ENCODE measurements at regions not wholly inside any gene's neighbourhood (a gene's known extent, or its start where the extent isn't known, plus 50 kb on each side); places are given as distances from the start of the nearest gene placed in this dataset.

DNA sequence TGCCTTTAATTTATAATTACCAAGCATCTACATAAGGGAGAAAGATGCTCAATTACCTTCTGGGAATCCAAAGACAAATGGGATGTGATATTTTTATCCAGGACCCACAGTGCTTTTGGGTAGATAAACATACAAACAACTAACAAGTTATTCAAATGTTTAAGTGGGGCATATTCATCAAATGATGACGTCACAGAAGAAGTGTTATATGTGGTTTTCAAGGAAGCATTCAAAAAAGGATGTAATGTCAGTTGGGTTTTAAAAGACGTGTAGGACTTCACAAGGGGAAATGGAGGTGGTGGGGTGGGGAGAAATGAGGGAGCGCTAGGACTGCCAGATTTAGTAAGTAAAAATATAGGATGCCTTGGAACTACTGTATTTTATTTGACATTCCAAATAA, 915.9 kb downstream of the KCNA4 start:
- TF ChIP-seq HOXA7 (CRISPR knock-in tag; IDR thresholded peaks at IDR 0.05; ENCODE audit: borderline replicate concordance) (no peak), ZNF221 (tag by site-specific recombination; IDR thresholded peaks at IDR 0.05; ENCODE audit: borderline replicate concordance) (no peak), ZNF146 (tag by site-specific recombination; IDR thresholded peaks at IDR 0.05) (no peak), YY1 (tag by site-specific recombination; IDR thresholded peaks at IDR 0.05) (no peak), ZNF274 (IDR thresholded peaks at IDR 0.05; ENCODE audit: low read length) (no peak), ZNF274 (tag by site-specific recombination; IDR thresholded peaks at IDR 0.05; ENCODE audit: borderline replicate concordance) (no peak), ZNF785 (tag by site-specific recombination; IDR thresholded peaks at IDR 0.05) (no peak)
- TF ChIP-seq, protein P1, sequence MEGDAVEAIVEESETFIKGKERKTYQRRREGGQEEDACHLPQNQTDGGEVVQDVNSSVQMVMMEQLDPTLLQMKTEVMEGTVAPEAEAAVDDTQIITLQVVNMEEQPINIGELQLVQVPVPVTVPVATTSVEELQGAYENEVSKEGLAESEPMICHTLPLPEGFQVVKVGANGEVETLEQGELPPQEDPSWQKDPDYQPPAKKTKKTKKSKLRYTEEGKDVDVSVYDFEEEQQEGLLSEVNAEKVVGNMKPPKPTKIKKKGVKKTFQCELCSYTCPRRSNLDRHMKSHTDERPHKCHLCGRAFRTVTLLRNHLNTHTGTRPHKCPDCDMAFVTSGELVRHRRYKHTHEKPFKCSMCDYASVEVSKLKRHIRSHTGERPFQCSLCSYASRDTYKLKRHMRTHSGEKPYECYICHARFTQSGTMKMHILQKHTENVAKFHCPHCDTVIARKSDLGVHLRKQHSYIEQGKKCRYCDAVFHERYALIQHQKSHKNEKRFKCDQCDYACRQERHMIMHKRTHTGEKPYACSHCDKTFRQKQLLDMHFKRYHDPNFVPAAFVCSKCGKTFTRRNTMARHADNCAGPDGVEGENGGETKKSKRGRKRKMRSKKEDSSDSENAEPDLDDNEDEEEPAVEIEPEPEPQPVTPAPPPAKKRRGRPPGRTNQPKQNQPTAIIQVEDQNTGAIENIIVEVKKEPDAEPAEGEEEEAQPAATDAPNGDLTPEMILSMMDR (tag by site-specific recombination; IDR thresholded peaks at IDR 0.05), result no peak
- TF ChIP-seq, protein P2, sequence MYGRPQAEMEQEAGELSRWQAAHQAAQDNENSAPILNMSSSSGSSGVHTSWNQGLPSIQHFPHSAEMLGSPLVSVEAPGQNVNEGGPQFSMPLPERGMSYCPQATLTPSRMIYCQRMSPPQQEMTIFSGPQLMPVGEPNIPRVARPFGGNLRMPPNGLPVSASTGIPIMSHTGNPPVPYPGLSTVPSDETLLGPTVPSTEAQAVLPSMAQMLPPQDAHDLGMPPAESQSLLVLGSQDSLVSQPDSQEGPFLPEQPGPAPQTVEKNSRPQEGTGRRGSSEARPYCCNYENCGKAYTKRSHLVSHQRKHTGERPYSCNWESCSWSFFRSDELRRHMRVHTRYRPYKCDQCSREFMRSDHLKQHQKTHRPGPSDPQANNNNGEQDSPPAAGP (tag by site-specific recombination; IDR thresholded peaks at IDR 0.05), result no peak
- TF ChIP-seq, protein P3, sequence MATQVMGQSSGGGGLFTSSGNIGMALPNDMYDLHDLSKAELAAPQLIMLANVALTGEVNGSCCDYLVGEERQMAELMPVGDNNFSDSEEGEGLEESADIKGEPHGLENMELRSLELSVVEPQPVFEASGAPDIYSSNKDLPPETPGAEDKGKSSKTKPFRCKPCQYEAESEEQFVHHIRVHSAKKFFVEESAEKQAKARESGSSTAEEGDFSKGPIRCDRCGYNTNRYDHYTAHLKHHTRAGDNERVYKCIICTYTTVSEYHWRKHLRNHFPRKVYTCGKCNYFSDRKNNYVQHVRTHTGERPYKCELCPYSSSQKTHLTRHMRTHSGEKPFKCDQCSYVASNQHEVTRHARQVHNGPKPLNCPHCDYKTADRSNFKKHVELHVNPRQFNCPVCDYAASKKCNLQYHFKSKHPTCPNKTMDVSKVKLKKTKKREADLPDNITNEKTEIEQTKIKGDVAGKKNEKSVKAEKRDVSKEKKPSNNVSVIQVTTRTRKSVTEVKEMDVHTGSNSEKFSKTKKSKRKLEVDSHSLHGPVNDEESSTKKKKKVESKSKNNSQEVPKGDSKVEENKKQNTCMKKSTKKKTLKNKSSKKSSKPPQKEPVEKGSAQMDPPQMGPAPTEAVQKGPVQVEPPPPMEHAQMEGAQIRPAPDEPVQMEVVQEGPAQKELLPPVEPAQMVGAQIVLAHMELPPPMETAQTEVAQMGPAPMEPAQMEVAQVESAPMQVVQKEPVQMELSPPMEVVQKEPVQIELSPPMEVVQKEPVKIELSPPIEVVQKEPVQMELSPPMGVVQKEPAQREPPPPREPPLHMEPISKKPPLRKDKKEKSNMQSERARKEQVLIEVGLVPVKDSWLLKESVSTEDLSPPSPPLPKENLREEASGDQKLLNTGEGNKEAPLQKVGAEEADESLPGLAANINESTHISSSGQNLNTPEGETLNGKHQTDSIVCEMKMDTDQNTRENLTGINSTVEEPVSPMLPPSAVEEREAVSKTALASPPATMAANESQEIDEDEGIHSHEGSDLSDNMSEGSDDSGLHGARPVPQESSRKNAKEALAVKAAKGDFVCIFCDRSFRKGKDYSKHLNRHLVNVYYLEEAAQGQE (tag by site-specific recombination; IDR thresholded peaks at IDR 0.05), result no peak
- TF ChIP-seq, protein P4, sequence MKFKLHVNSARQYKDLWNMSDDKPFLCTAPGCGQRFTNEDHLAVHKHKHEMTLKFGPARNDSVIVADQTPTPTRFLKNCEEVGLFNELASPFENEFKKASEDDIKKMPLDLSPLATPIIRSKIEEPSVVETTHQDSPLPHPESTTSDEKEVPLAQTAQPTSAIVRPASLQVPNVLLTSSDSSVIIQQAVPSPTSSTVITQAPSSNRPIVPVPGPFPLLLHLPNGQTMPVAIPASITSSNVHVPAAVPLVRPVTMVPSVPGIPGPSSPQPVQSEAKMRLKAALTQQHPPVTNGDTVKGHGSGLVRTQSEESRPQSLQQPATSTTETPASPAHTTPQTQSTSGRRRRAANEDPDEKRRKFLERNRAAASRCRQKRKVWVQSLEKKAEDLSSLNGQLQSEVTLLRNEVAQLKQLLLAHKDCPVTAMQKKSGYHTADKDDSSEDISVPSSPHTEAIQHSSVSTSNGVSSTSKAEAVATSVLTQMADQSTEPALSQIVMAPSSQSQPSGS (tag by site-specific recombination; IDR thresholded peaks at IDR 0.05; ENCODE audit: low read depth), result no peak
- TF ChIP-seq, protein P5, sequence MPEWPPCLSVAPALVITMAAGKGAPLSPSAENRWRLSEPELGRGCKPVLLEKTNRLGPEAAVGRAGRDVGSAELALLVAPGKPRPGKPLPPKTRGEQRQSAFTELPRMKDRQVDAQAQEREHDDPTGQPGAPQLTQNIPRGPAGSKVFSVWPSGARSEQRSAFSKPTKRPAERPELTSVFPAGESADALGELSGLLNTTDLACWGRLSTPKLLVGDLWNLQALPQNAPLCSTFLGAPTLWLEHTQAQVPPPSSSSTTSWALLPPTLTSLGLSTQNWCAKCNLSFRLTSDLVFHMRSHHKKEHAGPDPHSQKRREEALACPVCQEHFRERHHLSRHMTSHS (tag by site-specific recombination; IDR thresholded peaks at IDR 0.05), result no peak
- TF ChIP-seq, protein P6, sequence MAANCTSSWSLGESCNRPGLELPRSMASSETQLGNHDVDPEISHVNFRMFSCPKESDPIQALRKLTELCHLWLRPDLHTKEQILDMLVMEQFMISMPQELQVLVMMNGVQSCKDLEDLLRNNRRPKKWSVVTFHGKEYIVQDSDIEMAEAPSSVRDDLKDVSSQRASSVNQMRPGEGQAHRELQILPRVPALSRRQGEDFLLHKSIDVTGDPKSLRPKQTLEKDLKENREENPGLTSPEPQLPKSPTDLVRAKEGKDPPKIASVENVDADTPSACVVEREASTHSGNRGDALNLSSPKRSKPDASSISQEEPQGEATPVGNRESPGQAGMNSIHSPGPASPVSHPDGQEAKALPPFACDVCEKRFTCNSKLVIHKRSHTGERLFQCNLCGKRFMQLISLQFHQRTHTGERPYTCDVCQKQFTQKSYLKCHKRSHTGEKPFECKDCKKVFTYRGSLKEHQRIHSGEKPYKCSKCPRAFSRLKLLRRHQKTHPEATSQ (tag by site-specific recombination; IDR thresholded peaks at IDR 0.05), result no peak
- TF ChIP-seq, protein P7, sequence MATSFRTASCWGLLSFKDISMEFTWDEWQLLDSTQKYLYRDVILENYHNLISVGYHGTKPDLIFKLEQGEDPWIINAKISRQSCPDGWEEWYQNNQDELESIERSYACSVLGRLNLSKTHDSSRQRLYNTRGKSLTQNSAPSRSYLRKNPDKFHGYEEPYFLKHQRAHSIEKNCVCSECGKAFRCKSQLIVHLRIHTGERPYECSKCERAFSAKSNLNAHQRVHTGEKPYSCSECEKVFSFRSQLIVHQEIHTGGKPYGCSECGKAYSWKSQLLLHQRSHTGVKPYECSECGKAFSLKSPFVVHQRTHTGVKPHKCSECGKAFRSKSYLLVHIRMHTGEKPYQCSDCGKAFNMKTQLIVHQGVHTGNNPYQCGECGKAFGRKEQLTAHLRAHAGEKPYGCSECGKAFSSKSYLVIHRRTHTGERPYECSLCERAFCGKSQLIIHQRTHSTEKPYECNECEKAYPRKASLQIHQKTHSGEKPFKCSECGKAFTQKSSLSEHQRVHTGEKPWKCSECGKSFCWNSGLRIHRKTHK (tag by site-specific recombination; IDR thresholded peaks at IDR 0.05), result no peak
